ENCODE measurements at regions not wholly inside any gene's neighbourhood (a gene's known extent, or its start where the extent isn't known, plus 50 kb on each side); places are given as distances from the start of the nearest gene placed in this dataset.

- no peak for DNase-seq (ENCODE audit: low spot score)
- H3K27ac ChIP-seq, result no peak overlapping the region
- H3K27me3 ChIP-seq (replicated peaks; ENCODE audit: insufficient read depth), result no peaks in the 10 kb centered on the region
- H3K4me3 ChIP-seq, result no peak overlapping the region
- H3K4me1 ChIP-seq (replicated peaks), result no peaks in the 10 kb centered on the region
- TF ChIP-seq POLR2AphosphoS5 (IDR thresholded peaks at IDR 0.05), result no peak
- TF ChIP-seq POLR2A (IDR thresholded peaks at IDR 0.05), result no peak
- TF ChIP-seq CTCF (IDR thresholded peaks at IDR 0.05), result no peak
- intact Hi-C loops (cut with DNase I), result no loop called here
- no peaks in the 10 kb centered on the region for H3K36me3 ChIP-seq
- H3K9me3 ChIP-seq, result no peaks in the 10 kb centered on the region
- WGBS, result 85% methylated on average over 7 of the region's 7 CpGs
Measured at GRCh38 chr11:57871231-57871630, 109.6 kb downstream of the CTNND1 start.

GRCh38 chr11:57873196-57873911 lies 111.8 kb downstream of the CTNND1 start:
- no peak for DNase-seq (ENCODE audit: low spot score)
- no peak for TF ChIP-seq POLR2A (IDR thresholded peaks at IDR 0.05)
- TF ChIP-seq CTCF (IDR thresholded peaks at IDR 0.05), result no peak
- no peak for TF ChIP-seq POLR2AphosphoS5 (IDR thresholded peaks at IDR 0.05)
- intact Hi-C loops (cut with DNase I), result no loop called here
- WGBS, result 83% methylated on average over 7 of the region's 7 CpGs
- Histone ChIP-seq H3K36me3 (no peaks in the 10 kb centered on the region), H3K4me3 (no peak overlapping the region), H3K27me3 (replicated peaks; ENCODE audit: insufficient read depth) (no peaks in the 10 kb centered on the region), H3K4me1 (replicated peaks) (no peaks in the 10 kb centered on the region), H3K9me3 (no peaks in the 10 kb centered on the region), H3K27ac (no peak overlapping the region)

- intact Hi-C loops (cut with DNase I), result no loop called here
Measured at GRCh38 chr11:57874981-57875380, 113.4 kb downstream of the CTNND1 start.

GRCh38 chr11:57881647-57882046 lies 120.0 kb downstream of the CTNND1 start:
- 68% methylated on average over 3 of the region's 3 CpGs for WGBS
- no peaks in the 10 kb centered on the region for H3K4me1 ChIP-seq (replicated peaks)
- TF ChIP-seq POLR2A (IDR thresholded peaks at IDR 0.05) (no peak), CTCF (IDR thresholded peaks at IDR 0.05) (no peak), POLR2AphosphoS5 (IDR thresholded peaks at IDR 0.05) (no peak)
- DNase-seq (ENCODE audit: low spot score), result no peak
- no peaks in the 10 kb centered on the region for H3K27me3 ChIP-seq (replicated peaks; ENCODE audit: insufficient read depth)
- no peaks in the 10 kb centered on the region for H3K9me3 ChIP-seq
- intact Hi-C loops (cut with DNase I), result no loop called here
- no peak overlapping the region for H3K27ac ChIP-seq
- H3K4me3 ChIP-seq, result no peak overlapping the region
- no peaks in the 10 kb centered on the region for H3K36me3 ChIP-seq

More at GRCh38 chr11:57874981-57875380, 113.4 kb downstream of the CTNND1 start:
- no peak overlapping the region for H3K27ac ChIP-seq
- no peaks in the 10 kb centered on the region for H3K9me3 ChIP-seq
- H3K4me1 ChIP-seq (replicated peaks), result no peaks in the 10 kb centered on the region
- no peak for DNase-seq (ENCODE audit: low spot score)
- no peak overlapping the region for H3K4me3 ChIP-seq
- H3K36me3 ChIP-seq, result no peaks in the 10 kb centered on the region
- 65% methylated on average over 10 of the region's 10 CpGs for WGBS
- H3K27me3 ChIP-seq (replicated peaks; ENCODE audit: insufficient read depth), result no peaks in the 10 kb centered on the region
- TF ChIP-seq POLR2AphosphoS5 (IDR thresholded peaks at IDR 0.05) (no peak), POLR2A (IDR thresholded peaks at IDR 0.05) (no peak), CTCF (IDR thresholded peaks at IDR 0.05) (no peak)

GRCh38 chr11:57883630-57884029 lies 122.0 kb downstream of the CTNND1 start:
- intact Hi-C loops (cut with DNase I), result no loop called here
- DNase-seq (ENCODE audit: low spot score), result no peak
- WGBS, result 96% methylated on average over 1 of the region's 1 CpG

More at GRCh38 chr11:57883630-57884029, 122.0 kb downstream of the CTNND1 start:
- Histone ChIP-seq H3K4me3 (no peak overlapping the region), H3K36me3 (no peaks in the 10 kb centered on the region), H3K9me3 (no peaks in the 10 kb centered on the region), H3K27me3 (replicated peaks; ENCODE audit: insufficient read depth) (no peaks in the 10 kb centered on the region), H3K27ac (no peak overlapping the region), H3K4me1 (replicated peaks) (no peaks in the 10 kb centered on the region)
- TF ChIP-seq POLR2AphosphoS5 (IDR thresholded peaks at IDR 0.05), result no peak
- TF ChIP-seq CTCF (IDR thresholded peaks at IDR 0.05), result no peak
- no peak for TF ChIP-seq POLR2A (IDR thresholded peaks at IDR 0.05)

Measured in prostate gland (tissue), 2 donors.